GM18519 (cell line): ENCODE measurements at regions not wholly inside any gene's neighbourhood (a gene's known extent, or its start where the extent isn't known, plus 50 kb on each side); places are given as distances from the start of the nearest gene placed in this dataset.

Source experiments
- ATAC-seq: cut with Tn5 transposase; IDR thresholded peaks from one replicate; pipeline ENCODE4 v1.9.1; 2021; ENCODE audit warnings: mild to moderate bottlenecking, moderate library complexity; ENCODE audit not compliant: unreplicated experiment, low FRiP score

DNA sequence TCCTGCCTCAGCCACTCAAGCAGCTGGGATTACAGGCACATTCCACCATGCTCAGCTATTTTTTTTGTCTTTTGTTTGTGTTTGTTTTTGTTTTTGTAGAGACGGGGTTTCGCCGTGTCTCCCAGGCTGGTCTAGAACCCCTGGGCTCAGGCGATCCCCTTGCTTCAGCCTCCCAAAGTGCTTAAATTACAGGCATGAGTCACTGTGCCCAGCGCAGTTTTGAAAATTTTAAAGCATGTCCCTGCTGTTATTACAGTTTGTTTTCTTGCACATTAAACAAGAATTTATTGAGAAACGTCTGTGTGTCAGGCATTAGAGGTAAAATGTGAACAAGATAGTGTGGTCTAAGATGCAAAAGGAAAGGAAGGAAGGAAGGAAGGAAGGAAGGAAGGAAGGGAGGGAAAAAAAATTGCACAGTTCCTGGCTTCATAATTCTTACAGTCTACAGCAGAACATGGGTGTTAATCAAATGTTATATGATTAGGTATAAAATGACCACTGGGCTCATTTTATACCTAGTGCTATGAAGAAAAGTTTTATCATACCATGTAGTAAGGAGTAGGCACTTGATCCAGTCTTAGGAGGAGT lies 205.4 kb downstream of the SNX18 start:
- no peak for ATAC-seq

DNA sequence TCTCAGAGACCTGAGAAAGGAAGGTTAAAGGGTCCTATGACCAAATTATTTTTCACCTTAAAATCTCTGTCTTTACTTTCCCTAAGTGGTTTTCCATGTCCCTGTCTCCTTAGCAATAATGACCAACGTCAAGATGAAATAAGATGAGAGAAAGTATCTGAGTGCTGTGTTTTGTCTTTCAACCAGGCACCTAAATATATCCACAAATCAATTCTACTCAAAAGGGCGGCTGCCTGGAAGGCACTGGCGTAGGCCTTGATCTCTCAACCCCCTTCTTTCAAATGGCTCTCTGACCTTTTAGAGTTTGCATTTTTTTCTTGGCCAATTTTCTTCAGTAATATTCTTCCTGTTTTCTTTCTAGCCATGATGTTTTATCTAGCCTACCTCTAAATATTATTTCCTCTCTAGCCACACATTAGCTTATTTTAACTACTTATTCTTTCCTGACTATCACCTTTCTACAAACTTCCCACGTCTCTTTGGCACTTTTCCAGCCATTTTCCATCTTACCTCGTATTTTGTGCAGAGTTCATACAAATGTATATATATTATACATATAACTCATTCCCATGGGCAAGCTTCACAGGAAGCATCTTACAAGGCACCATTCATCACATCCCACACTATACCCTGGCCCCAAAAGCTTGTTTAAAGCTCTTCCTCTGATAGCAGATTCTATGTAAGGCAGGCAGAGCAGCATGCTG lies 204.5 kb downstream of the SNX18 start:
- no peak for ATAC-seq

DNA sequence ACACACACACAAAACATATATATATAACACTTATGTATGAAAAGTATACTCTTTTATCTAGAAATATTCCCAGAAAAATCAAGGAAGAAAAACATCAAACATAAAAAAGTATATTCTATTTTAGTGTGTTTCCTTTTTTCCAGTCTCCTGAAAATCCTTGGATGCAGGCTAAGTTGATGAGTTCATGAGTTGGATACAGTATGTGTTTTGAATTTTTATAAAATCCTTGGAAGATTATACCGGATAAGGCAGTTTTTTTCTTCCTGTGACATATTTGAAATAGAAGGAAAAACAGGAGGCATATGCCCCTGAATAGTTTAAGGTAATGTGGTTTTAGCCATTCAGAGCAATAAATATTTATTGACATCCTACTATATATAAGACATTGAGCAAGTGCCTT lies 203.6 kb downstream of the SNX18 start:
- no peak for ATAC-seq

- no peak for ATAC-seq
These were observed 202.8 kb downstream of the SNX18 start for GRCh38 chr5:54720341-54720740.

GRCh38 chr5:54719384-54720283 lies 202.1 kb downstream of the SNX18 start:
- no peak for ATAC-seq

DNA sequence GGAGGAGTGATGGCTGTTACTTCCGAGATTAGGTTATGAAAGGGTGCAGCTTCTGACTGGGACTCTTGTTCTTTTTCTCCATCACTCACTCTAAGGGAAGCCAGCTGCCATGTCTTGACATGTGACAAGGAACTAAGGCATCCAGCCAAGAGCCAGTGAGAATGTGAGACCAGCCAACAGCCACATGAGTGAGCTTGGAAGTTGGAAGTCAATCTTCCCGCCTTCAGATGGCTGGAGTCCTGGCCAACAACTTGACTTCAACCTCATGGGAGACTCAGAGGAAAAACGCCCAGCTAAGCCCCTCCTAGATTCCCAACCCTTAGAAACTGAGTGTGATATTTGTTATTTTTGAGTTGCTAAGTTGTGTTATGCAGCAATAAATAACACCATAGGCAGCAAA lies 201.1 kb downstream of the SNX18 start:
- ATAC-seq: no peak

GRCh38 chr5:54717870-54718269 lies 200.3 kb downstream of the SNX18 start:
- no peak for ATAC-seq

- no peak for ATAC-seq
These were observed 199.9 kb downstream of the SNX18 start for GRCh38 chr5:54717459-54717858.

DNA sequence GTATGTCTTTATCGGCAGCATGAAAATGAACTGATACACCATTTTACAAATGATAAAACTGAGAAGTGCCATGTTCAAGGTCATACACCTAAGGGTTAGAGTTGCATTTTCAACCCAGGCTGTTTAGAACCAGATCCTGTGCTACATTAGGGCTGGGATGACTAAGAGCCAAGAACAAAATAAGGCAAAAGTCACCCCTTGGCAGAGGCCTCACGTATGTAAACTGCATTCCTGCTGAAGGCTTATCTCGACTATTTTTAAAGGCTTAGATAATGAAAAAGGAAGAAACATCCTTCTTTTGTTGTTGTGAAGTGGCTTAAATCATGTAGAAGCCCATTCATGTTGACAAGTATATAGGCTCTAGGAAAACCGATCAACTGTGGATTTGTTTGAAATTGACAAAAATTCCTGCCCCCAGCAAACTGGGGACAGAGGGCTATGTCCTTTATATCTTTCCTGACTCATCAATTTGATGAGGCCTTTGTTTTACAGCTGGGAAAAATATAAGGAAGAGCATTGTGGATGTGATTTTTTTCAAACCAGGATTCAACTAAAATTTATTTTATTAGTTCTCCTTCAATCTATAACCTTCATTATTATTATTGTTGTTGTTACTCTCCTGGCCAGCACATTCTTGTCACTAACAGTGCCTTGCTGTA lies 196.5 kb downstream of the SNX18 start:
- ATAC-seq: no peak

DNA sequence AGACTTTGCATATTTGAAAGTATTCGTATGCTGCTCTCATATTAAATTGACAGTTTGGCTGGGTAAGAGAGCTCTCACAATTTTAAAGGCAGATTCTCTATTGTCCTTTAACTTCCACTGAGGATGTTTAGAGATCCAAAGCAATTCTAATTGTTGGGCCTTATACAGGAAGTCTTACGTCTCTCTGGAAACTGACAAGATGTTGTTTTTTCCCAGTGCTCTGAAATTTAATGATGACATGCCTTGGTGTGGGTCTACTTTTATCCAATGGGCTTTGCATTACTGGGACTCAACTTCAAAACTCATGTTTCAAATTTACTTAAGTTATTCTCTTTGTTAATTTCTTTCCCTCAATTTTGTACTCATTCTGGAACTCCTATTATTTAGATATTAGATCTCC lies 191.5 kb downstream of the SNX18 start:
- ATAC-seq: no peak

DNA sequence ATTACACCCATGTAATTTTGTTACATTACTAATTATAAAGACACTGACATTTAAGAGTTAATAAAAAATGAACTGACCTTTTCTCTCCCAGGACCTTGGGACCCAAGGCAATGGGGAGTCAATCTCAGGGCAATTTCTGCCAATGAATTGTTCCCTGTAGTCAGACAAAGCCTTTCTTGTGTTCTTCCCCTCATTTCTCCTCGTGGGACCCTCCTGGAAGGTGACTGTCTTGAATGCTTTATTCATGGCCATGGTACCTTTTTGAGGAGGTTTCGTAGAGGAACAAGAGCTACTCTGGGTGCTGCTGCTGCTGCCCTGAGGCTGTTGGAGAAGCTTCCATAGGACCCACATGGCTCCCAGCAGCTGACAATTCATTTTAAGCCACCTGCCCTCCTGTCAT lies 190.3 kb downstream of the SNX18 start:
- ATAC-seq: no peak

GRCh38 chr5:54705994-54706653 lies 188.6 kb downstream of the SNX18 start:
- no peak for ATAC-seq

DNA sequence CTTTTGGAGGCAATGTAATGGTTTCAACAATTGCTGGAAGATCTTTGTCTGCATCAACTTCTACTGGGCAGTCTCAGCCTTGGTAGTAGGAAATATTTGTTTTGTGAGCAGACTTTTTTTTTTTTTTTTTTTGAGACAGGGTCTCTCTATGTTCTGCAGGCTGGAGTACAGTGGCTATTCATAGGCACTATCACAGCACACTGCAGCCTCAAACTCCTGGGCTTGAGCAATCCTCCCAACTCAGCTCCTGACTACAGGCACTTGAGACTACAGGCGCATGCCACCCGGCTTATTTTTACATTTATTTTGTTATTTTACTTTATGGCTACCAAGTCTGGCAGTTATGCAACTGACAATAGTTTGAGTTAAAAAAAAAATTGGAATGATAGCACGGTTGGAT lies 187.3 kb downstream of the SNX18 start:
- no peak for ATAC-seq

DNA sequence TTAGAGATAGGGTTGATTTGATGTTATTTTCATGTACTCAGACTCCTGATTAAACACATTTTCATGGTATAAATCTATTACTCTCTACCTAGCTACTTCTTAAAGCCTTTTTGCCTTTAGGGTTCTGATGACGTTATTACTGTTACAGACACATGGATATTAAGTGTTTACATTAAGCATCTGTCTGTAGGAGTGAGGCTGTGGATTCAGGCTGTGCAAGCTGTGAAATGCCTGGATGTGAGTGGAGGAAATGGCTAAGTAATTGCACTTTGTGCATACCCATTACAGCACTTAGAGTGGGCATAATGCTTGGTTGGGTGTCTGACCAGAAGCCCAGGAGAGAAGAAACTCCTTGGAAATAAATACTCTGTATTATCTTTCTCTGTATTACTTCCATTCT lies 186.8 kb downstream of the SNX18 start:
- ATAC-seq: no peak

GRCh38 chr5:54703565-54704255 lies 186.2 kb downstream of the SNX18 start:
- ATAC-seq: no peak

DNA sequence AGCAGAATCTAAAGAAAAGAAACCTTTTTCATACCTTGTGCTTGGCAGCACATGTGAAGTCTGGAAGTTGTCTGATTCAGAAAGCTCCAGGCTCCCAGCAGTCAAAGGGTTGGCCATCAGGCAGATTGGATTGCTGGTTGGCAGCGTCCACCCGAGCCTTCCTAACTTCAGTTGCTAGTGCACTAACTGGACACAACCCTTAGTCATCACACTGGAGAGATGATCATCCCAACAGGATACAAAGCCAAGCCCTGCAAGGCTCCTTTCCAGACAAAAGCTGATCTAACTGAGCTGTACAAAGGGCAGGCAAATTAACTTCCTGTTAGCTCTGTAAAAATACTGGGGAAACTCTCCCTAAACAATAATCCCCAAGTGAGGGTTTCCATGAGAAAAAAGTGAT lies 185.6 kb downstream of the SNX18 start:
- no peak for ATAC-seq

- no peak for ATAC-seq
These were observed 184.9 kb downstream of the SNX18 start for GRCh38 chr5:54702470-54702869.

GRCh38 chr5:54700986-54701578 lies 183.5 kb downstream of the SNX18 start:
- no peak for ATAC-seq

GRCh38 chr5:54696931-54697330 lies 179.4 kb downstream of the SNX18 start:
- no peak for ATAC-seq

GRCh38 chr5:54696346-54696745 lies 178.8 kb downstream of the SNX18 start:
- no peak for ATAC-seq
